IPS-NIHi11 (cell line): ENCODE measurements at regions not wholly inside any gene's neighbourhood (a gene's known extent, or its start where the extent isn't known, plus 50 kb on each side); places are given as distances from the start of the nearest gene placed in this dataset.
"Not testable (repeated sequence)": the region's sequence is repeated elsewhere in the genome, so short reads cannot be mapped to it uniquely, and the experiment has no call there.

ENCODE experiments used
- DNase-seq: peaks from one replicate; pipeline ENCODE4 v3.0.0; 2012; ENCODE audit warnings: mixed read lengths, low spot score

- DNase-seq, result no peak
Measured at GRCh38 chr2:122322815-122323214, 567.4 kb downstream of the TSN start.

GRCh38 chr2:122323927-122324326 lies 568.5 kb downstream of the TSN start:
- DNase-seq, result no peak

- no peak for DNase-seq
Measured at GRCh38 chr2:122326471-122326870, 571.0 kb downstream of the TSN start.

GRCh38 chr2:122328816-122329215 lies 573.4 kb downstream of the TSN start:
- no peak for DNase-seq

GRCh38 chr2:122329278-122329677 lies 573.8 kb downstream of the TSN start:
- DNase-seq, result no peak

GRCh38 chr2:122333932-122334331 lies 578.5 kb downstream of the TSN start:
- DNase-seq, result no peak

GRCh38 chr2:122338000-122338399 lies 582.5 kb downstream of the TSN start:
- DNase-seq, result no peak

- no peak for DNase-seq
Measured at GRCh38 chr2:122340246-122340645, 584.8 kb downstream of the TSN start.

GRCh38 chr2:122341007-122341406 lies 585.6 kb downstream of the TSN start:
- no peak for DNase-seq

GRCh38 chr2:122352151-122352550 lies 596.7 kb downstream of the TSN start:
- not testable (repeated sequence) for DNase-seq

GRCh38 chr2:122357998-122358397 lies 602.5 kb downstream of the TSN start:
- no peak for DNase-seq

GRCh38 chr2:122358729-122359128 lies 603.3 kb downstream of the TSN start:
- no peak for DNase-seq

GRCh38 chr2:122363885-122364284 lies 608.4 kb downstream of the TSN start:
- DNase-seq, result no peak

- no peak for DNase-seq
Measured at GRCh38 chr2:122366427-122366826, 611.0 kb downstream of the TSN start.

- DNase-seq, result no peak
Measured at GRCh38 chr2:122366969-122367645, 611.7 kb downstream of the TSN start.

- DNase-seq, result no peak
Measured at GRCh38 chr2:122367646-122368010, 612.2 kb downstream of the TSN start.

GRCh38 chr2:122368576-122369243 lies 613.3 kb downstream of the TSN start:
- DNase-seq, result peak; percentile 13

GRCh38 chr2:122378521-122378920 lies 623.1 kb downstream of the TSN start:
- DNase-seq, result no peak

- DNase-seq, result no peak
Measured at GRCh38 chr2:122384768-122385333, 629.4 kb downstream of the TSN start.

- no peak for DNase-seq
Measured at GRCh38 chr2:122388208-122388607, 632.8 kb downstream of the TSN start.

GRCh38 chr2:122389694-122390093 lies 634.2 kb downstream of the TSN start:
- no peak for DNase-seq

- peak; percentile 15 for DNase-seq
Measured at GRCh38 chr2:122390406-122390805, 635.0 kb downstream of the TSN start.

GRCh38 chr2:122391726-122392125 lies 636.3 kb downstream of the TSN start:
- no peak for DNase-seq

- DNase-seq, result no peak
Measured at GRCh38 chr2:122395687-122396086, 640.2 kb downstream of the TSN start.
